HG03175 (cell line): ENCODE measurements at regions not wholly inside any gene's neighbourhood (a gene's known extent, or its start where the extent isn't known, plus 50 kb on each side); places are given as distances from the start of the nearest gene placed in this dataset.

ENCODE experiments used
- ATAC-seq: cut with Tn5 transposase; IDR thresholded peaks from one replicate; pipeline ENCODE4 v1.9.1; 2021; ENCODE audit warnings: mild to moderate bottlenecking, moderate library complexity; ENCODE audit not compliant: unreplicated experiment

GRCh38 chr2:15731889-15732271, 140.2 kb downstream of the DDX1 start:
- peak; percentile 6 for ATAC-seq

- peak; percentile 95 for ATAC-seq
Measured at GRCh38 chr2:15732341-15733077, 140.8 kb downstream of the DDX1 start.

DNA sequence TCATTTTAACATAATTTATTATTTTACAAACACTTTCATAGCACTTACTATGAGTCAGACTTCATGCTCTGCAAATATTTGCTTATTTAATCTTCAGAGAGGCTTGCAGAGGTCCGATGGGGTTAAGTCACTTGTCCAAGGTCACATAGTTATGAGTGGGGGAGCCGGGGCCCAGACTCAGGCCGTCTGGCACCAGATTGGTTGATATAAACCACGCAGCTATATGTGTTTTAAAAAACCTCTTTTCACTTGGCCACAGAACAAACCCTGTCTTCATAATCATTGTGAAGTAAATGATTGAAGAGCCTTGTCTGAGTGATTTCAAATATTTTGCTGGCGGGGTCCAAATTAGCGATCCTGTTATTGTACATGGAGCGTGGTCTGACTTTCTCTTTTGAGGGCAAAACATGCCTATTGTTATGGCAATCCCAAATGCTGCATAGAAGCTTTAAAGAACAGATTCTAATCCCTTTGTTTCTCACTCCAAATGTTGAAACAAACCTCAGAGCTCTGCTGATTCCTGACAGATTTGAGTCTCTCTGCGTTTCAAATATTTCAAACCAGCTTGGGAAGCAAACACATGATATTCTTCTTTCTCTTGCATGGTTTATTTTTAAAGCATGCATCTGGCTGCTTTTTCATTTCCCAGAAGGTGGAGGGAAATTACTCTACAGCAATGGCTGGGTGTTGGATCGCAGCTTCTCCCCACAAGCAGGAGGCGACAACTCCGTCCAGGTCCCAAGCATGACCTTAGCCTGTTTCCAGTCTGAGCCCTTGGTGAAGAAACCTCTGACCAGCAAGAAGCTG, 142.4 kb downstream of the DDX1 start:
- ATAC-seq: no peak

DNA sequence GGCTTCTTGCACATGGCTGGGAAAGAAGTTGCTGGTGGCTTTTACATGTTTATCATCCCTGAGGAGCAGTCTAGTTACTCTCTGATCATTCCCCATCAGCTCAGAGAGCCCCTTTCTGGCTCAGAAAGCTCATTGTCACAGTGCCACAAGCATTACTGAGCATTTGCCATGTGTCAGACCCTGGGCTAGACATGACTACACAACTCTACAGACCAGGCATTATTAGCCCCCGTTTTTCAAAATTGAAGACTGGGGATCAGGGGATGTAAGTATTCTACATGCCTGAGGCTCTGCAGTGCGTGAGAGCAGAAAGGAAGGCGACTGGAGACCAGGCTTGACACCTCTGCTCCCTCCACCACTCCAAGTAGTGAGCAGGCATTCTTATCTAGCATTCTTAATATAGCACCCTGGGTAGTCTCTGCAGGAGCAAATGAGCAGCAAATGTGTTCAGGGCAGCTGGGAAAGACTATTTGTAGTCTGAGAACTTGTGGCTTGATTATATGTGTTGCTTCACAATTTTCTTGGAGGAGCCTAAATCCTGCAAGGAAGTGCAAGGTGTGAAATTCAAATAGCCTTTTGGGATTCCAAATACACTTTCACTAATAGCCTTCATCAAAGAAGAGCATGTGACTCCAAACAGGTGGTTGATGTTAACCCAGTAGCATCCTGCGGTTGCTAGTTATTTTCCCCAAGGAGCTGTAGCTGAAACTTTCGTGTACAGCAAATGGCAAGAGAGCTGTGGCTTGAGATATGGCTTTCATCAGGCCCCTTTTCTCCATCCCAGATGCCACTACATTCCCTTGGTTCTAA, 143.2 kb downstream of the DDX1 start:
- ATAC-seq: no peak

GRCh38 chr2:15735484-15736326, 144.0 kb downstream of the DDX1 start:
- no peak for ATAC-seq

- ATAC-seq: no peak
Measured at GRCh38 chr2:15736396-15737180, 144.9 kb downstream of the DDX1 start.

DNA sequence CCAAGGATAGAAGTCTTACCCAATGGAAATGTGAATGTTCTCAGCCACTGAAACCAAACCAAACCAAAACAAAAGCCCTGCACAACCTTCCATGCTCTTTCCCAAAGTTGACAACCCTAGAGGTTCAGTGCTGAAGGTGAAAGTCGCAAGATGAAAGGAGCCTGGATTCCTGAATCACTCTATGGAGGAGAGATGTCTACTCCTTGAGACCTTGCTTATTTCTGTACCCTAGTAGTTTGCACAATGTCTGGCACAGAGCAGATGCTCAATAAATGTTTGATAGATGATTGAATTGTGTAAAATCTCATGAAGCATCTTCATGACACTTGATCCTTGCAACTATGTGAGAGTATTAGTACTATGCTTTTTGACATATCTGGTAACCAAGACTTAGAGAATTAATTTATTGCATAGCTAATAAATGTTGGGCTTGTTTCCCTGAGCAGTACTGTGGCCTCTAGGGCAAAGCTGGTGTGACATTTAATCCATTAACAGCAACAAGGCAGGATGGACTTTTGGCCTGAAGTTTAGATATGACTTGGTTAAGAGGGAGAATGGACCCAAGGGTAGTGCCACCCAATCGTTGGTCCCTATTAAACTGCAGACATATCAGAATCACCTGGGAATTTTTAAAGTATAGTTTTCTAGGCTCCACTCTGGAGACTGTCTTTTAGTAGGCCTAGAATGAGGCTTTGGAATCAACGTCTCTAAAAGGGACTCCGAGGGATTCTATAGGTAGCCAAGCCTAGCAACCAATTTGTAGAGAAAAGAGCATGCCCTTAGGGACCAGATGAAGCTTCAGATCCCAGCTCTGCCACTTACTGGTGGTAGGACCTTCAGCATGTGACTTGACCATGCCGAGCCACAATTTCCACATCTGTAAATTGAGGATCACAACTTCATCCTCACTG, 145.9 kb downstream of the DDX1 start:
- ATAC-seq: no peak

- ATAC-seq: no peak
Measured at GRCh38 chr2:15738225-15738546, 146.5 kb downstream of the DDX1 start.

DNA sequence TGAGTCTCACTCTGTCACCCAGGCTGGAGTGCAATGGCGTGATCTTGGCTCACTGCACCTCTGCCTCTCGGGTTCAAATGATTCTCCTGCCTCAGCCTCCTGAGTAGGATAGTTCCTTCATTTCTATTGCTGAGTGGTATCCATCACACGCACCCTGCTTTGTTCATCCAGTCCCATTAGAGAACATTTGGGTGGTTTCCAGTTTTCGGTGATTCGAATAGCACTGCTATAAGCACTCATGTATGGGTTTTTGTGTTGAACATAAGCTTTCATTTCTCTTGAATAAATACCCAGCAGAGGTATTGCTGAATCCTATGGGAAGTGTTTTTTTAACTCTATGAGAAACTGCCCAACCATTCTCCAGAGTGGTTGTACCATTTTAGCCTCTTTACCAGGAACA, 147.3 kb downstream of the DDX1 start:
- no peak for ATAC-seq

GRCh38 chr2:15744820-15745219, 153.2 kb downstream of the DDX1 start:
- no peak for ATAC-seq

DNA sequence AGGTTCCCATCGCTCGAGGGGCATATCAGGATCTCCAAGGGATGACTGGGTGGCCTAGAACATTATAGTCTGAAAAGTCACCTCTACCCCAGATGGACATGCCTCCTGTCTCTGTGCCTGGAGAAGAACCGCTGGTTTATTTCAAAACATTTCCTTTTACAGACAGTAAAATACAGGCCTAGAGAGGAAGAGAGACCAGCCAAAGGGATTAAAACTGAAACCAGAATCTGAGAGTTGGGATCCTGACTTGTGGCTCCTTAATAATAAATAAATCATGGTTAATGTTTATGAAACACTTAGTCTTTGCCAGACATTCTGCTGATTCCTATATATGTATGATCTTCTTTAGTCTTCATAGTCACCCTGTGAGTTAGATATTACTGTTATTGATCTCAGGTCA, 153.7 kb downstream of the DDX1 start:
- ATAC-seq: no peak

DNA sequence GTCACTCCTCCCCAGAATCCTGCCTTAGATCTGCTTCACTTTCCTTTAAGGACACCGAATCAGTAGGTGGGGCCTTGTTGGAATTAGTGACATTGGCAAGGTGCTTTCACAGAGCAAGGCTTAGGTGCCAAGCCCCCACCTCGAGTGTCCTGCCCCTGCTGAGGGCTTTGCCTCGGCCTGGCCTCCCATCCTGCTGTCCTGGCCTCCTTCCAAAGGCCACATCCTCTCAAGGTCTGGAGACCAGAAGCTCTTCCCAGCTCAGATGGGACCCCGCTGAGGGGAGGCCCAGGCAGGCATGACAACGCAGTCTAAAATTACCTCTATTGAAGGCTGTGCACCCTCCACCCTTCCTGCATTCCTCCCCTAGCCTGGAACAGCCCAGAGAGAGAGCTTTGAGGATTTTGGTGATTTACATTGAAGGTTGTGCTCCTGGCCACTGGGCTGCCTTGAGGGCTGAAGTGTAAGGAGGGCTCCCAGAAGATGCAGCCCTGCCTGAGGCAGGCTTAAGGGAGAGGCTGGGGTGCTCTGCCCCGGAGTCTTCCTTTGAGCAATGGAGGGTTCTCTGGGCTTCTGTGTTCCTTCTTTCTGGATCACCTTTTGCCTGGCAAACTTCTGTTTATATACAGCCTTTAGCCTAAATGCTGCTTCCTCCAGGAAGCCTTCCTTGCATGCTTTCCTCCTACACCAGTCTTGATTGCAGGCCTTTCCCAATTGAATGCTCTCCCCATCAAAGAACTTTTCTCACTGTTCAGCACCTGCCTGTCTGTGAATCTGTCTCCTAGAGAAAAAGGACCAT, 154.4 kb downstream of the DDX1 start:
- ATAC-seq: no peak

DNA sequence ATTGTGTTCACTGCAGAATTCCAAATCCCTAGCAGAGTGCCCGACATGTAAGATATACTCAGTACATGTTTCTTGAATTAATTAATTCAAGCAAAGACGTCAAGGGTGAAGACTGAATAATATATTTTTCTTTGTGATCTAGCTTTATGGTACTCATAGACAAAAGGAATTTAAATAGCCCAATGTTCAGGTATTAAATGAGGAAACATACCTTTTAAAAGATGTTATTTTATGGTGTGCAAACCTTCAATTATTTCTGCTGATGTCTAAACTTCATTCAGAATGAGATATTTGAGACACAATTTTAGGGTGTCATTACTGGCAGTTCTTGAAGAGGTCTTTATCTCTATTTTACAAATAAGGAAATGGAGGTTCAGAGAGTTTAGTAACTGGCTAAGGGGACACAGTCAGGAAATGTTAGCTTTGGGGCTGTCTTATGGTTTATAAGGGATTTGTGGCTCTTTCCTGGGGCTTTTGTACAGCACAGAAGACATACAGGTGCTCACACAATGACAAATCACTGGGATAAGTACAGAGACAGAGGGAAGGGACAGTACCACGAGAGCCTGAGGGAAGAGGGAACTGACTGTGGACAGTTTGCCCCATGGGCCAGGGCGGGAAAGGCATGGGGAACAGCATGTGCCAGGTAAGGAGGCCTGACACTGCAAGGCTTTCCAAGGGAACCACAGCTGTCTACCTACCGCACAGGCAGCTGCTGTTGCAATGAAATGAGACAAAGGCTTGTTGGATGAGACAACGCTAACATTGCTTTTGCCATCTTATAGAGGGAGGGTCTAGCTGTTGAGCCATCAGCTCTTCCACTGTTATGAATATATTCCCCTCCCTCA, 155.3 kb downstream of the DDX1 start:
- ATAC-seq: no peak

- no peak for ATAC-seq
Measured at GRCh38 chr2:15747603-15748471, 156.2 kb downstream of the DDX1 start.

GRCh38 chr2:15748736-15749323, 157.2 kb downstream of the DDX1 start:
- no peak for ATAC-seq
